H1 (cell line): ENCODE measurements at regions not wholly inside any gene's neighbourhood (a gene's known extent, or its start where the extent isn't known, plus 50 kb on each side); places are given as distances from the start of the nearest gene placed in this dataset.

Source experiments
- CTCF ChIA-PET: fragments of 300-600 bp; sonication (Branson Sonifier 250); formaldehyde crosslinking; loops from one replicate; lab custom pipeline; 2021; ENCODE audit not compliant: partially characterized antibody; lab: Charles Lee
- POLR2A ChIA-PET: fragments of 300-600 bp; sonication (Branson Sonifier 250); formaldehyde crosslinking; loops from one replicate; lab custom pipeline; 2021; ENCODE audit warnings: inconsistent platforms; ENCODE audit not compliant: partially characterized antibody; lab: Charles Lee
- DNase-seq, 2 experiments: peaks; one replicate each; pipeline versions ENCODE4 v3.0.0 to v3.0.0-alpha.2; 2010 to 2022; ENCODE audit warnings: low spot score in 2 of 2, low read depth in 1 of 2, mixed read lengths in 1 of 2
- FAIRE-seq: peaks from 2 replicates; lab custom pipeline; 2011; peaks lifted over from hg19 to GRCh38; lab: Jason Lieb, UNC
- H2AFZ ChIP-seq: 2 replicates; pipeline ENCODE4 v1.8.1; 2012; ENCODE audit warnings: low read length, inconsistent platforms
- H2AK5ac ChIP-seq: 2 replicates; pipeline ENCODE4 v1.6.1; 2013; ENCODE audit warnings: low read depth, low read length
- H2BK120ac ChIP-seq: replicated peaks from 2 replicates; pipeline ENCODE3; 2013; ENCODE audit warnings: low read depth, low read length, inconsistent platforms
- H2BK12ac ChIP-seq: 2 replicates; pipeline ENCODE4 v1.6.1; 2013; ENCODE audit warnings: low read depth, low read length
- H2BK15ac ChIP-seq: 2 replicates; pipeline ENCODE4 v1.6.1; 2013; ENCODE audit warnings: low read length
- H2BK20ac ChIP-seq: 2 replicates; pipeline ENCODE4 v1.6.1; 2013; ENCODE audit warnings: low read length
- H2BK5ac ChIP-seq: 2 replicates; pipeline ENCODE4 v1.6.1; 2013; ENCODE audit warnings: low read depth, low read length
- H3K14ac ChIP-seq: 2 replicates; pipeline ENCODE4 v1.6.1; 2013; ENCODE audit warnings: inconsistent platforms; ENCODE audit not compliant: insufficient read length
- H3K18ac ChIP-seq: 2 replicates; pipeline ENCODE4 v1.6.1; 2013; ENCODE audit warnings: low read length; ENCODE audit errors: extremely low read depth
- H3K23ac ChIP-seq: 2 replicates; pipeline ENCODE4 v1.6.1; 2013; ENCODE audit warnings: inconsistent platforms; ENCODE audit not compliant: insufficient read length
- H3K23me2 ChIP-seq: 2 replicates; pipeline ENCODE4 v1.6.1; 2013; ENCODE audit warnings: low read depth, low read length
- H3K27ac ChIP-seq: 2 replicates; pipeline ENCODE4 v1.6.1; 2011; ENCODE audit warnings: low read depth, low read length, inconsistent platforms
- H3K27me3 ChIP-seq, 4 experiments: replicated peaks in 1 of 4; 1 replicate in 1 of 4; 2 replicates in 3 of 4; pipeline versions ENCODE4 v1.6.1 to v1.8.1; 2011 to 2013; ENCODE audit warnings: low read length in 3 of 4, mild to moderate bottlenecking in 3 of 4, inconsistent platforms in 2 of 4, mixed read lengths in 2 of 4, moderate library complexity in 1 of 4; ENCODE audit not compliant: control insufficient read depth in 3 of 4, insufficient read depth in 3 of 4; ENCODE audit errors: extremely low read depth in 1 of 4
- H3K36me3 ChIP-seq, 4 experiments: 2 replicates each; pipeline versions ENCODE4 v1.6.1 to v1.8.1; 2011 to 2013; ENCODE audit warnings: mild to moderate bottlenecking in 4 of 4, low read length in 3 of 4, moderate library complexity in 2 of 4, control low read depth in 1 of 4, inconsistent platforms in 1 of 4; ENCODE audit not compliant: insufficient read depth in 4 of 4, control insufficient read depth in 2 of 4
- H3K4ac ChIP-seq: replicated peaks from 2 replicates; pipeline ENCODE3; 2013; ENCODE audit warnings: low read length, low read depth, mixed read lengths, inconsistent platforms; ENCODE audit not compliant: insufficient read length
- H3K4me1 ChIP-seq, 4 experiments: replicated peaks in 1 of 4; 1 replicate in 1 of 4; 2 replicates in 3 of 4; pipeline versions ENCODE4 v1.6.1 to v1.8.1; 2011 to 2013; ENCODE audit warnings: low read length in 3 of 4, inconsistent platforms in 2 of 4, mixed read lengths in 1 of 4; ENCODE audit not compliant: insufficient read depth in 4 of 4, control insufficient read depth in 3 of 4
- H3K4me2 ChIP-seq, 2 experiments: 2 replicates each; pipeline versions ENCODE4 v1.6.1 to v1.8.1; 2011 to 2013; ENCODE audit warnings: low read depth in 2 of 2, low read length in 2 of 2, control low read depth in 1 of 2, inconsistent platforms in 1 of 2, mild to moderate bottlenecking in 1 of 2; ENCODE audit not compliant: insufficient read depth in 1 of 2
- H3K4me3 ChIP-seq, 4 experiments: fragments of 200-600, 300-600 bp in 1 of 4; sonication (generic), shearing (Covaris generic), sonication (Bioruptor Twin) in 1 of 4; 2 replicates each; pipeline versions ENCODE4 v1.5.1 to v1.8.1; 2011 to 2016; ENCODE audit warnings: low read length in 4 of 4, low read depth in 3 of 4, control low read depth in 2 of 4, inconsistent platforms in 2 of 4, mild to moderate bottlenecking in 2 of 4, mixed read lengths in 1 of 4, moderate library complexity in 1 of 4; ENCODE audit not compliant: insufficient read depth in 2 of 4; ENCODE audit errors: extremely low read depth in 1 of 4
- H3K56ac ChIP-seq: replicated peaks from 2 replicates; pipeline ENCODE3; 2013; ENCODE audit warnings: low read depth, mild to moderate bottlenecking, mixed read lengths, low read length, inconsistent platforms; ENCODE audit not compliant: insufficient read length
- H3K79me1 ChIP-seq: 2 replicates; pipeline ENCODE4 v1.6.1; 2013; ENCODE audit warnings: low read depth, low read length, control low read depth
- H3K79me2 ChIP-seq, 2 experiments: 2 replicates each; pipeline versions ENCODE4 v1.6.1 to v1.8.1; 2012 to 2013; ENCODE audit warnings: low read length in 2 of 2, mild to moderate bottlenecking in 2 of 2, inconsistent platforms in 1 of 2; ENCODE audit not compliant: insufficient read depth in 2 of 2, control insufficient read depth in 1 of 2
- H3K9ac ChIP-seq, 4 experiments: replicated peaks in 1 of 4; 1 replicate in 1 of 4; 2 replicates in 3 of 4; pipeline versions ENCODE4 v1.6.1 to v1.8.1; 2011 to 2013; ENCODE audit warnings: low read depth in 3 of 4, low read length in 3 of 4, control low read depth in 2 of 4, mild to moderate bottlenecking in 2 of 4, moderate library complexity in 2 of 4, inconsistent platforms in 1 of 4; ENCODE audit errors: extremely low read depth in 1 of 4
- H3K9me3 ChIP-seq, 2 experiments: 2 replicates each; pipeline versions ENCODE4 v1.6.1 to v1.8.1; 2012 to 2013; ENCODE audit warnings: mild to moderate bottlenecking in 2 of 2, moderate library complexity in 2 of 2, control low read depth in 1 of 2, inconsistent platforms in 1 of 2, low read depth in 1 of 2, low read length in 1 of 2, mixed read lengths in 1 of 2; ENCODE audit not compliant: insufficient read depth in 2 of 2
- H4K20me1 ChIP-seq, 2 experiments: replicated peaks in 1 of 2; 2 replicates each; pipeline versions ENCODE3 to v1.8.1; 2011 to 2013; ENCODE audit warnings: inconsistent platforms in 2 of 2, low read length in 2 of 2, mild to moderate bottlenecking in 1 of 2; ENCODE audit not compliant: insufficient read depth in 2 of 2, control insufficient read depth in 1 of 2
- H4K5ac ChIP-seq: 2 replicates; pipeline ENCODE4 v1.6.1; 2013; ENCODE audit warnings: low read length, low read depth, mixed read lengths, inconsistent platforms; ENCODE audit not compliant: insufficient read length
- H4K8ac ChIP-seq: 2 replicates; pipeline ENCODE4 v1.8.0; 2013; ENCODE audit warnings: mild to moderate bottlenecking, moderate library complexity, low read length, inconsistent platforms; ENCODE audit not compliant: insufficient read depth; ENCODE audit errors: extremely low read depth
- H4K91ac ChIP-seq: replicated peaks from 2 replicates; pipeline ENCODE3; 2013; ENCODE audit warnings: low read length, mixed read lengths, inconsistent platforms; ENCODE audit not compliant: insufficient read length
- ASH2L ChIP-seq: fragments of 200-600, 300-600 bp; sonication (generic); IDR thresholded peaks from one replicate; pipeline ENCODE4 v1.7.1; 2017; ENCODE audit warnings: low read length
- BACH1 ChIP-seq: IDR thresholded peaks from 2 replicates; pipeline ENCODE4 v1.6.1; 2012; ENCODE audit warnings: low read length, improper control_type of control experiment
- BRCA1 ChIP-seq: IDR thresholded peaks from 2 replicates; pipeline ENCODE4 v1.6.1; 2012; ENCODE audit warnings: low read depth, low read length, improper control_type of control experiment
- CBX8 ChIP-seq: fragments of 300-800, 300-1000 bp; sonication (generic); IDR thresholded peaks from 2 replicates; pipeline ENCODE4 v1.7.1; 2016; ENCODE audit warnings: low read depth, low read length, borderline replicate concordance
- GTF2F1 ChIP-seq: IDR thresholded peaks from 2 replicates; pipeline ENCODE4 v1.6.1; 2012; ENCODE audit warnings: low read depth, low read length, improper control_type of control experiment, borderline replicate concordance
- SAP30 ChIP-seq: fragments of 300-600 bp; sonication (generic); IDR thresholded peaks from 2 replicates; pipeline ENCODE4 v1.7.1; 2012; ENCODE audit warnings: low read length, moderate library complexity, mild to moderate bottlenecking, inconsistent platforms; ENCODE audit not compliant: insufficient read depth, insufficient replicate concordance
- TBP ChIP-seq: IDR thresholded peaks from 2 replicates; pipeline ENCODE4 v1.6.1; 2011; ENCODE audit warnings: low read depth, low read length, improper control_type of control experiment
- WGBS, 2 experiments: shearing (Covaris generic) in 1 of 2; methylation state at CpG; one replicate each; pipeline versions ENCODE4 v1.1.6 to v1.1.7; 2013 to 2015; ENCODE audit warnings: low lambda C conversion rate in 2 of 2, mixed read lengths in 2 of 2, inconsistent platforms in 1 of 2, low coverage in 1 of 2, missing lambda C conversion rate in 1 of 2; ENCODE audit not compliant: insufficient replicate concordance in 2 of 2, insufficient coverage in 1 of 2, insufficient read length in 1 of 2; ENCODE audit errors: extremely low coverage in 1 of 2, missing lambda C conversion rate in 1 of 2; 5-methylcytosine and 5-hydroxymethylcytosine counted together

DNA sequence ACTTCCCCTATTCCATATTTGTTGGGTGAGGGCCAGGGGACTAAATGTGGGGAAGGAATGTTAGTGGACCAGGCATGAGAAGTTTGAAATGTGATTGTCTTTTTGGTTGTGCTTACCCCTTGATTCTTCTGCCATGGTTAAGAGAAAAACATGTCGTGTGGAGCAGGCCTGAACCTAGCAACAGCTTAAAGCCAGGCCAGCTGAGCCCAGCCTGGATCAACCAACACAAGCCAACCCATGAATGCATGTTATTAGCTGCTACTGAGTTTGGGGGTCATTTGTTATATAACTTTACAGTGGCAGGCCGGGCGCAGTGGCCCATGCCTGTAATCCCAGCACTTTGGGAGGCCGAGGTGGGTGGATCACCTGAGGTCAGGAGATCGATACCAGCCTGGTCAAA lies 52.4 kb upstream of the TRIO start:
- Histone ChIP-seq H3K79me2 (no peaks in the 10 kb centered on the region), H3K23ac (no peak overlapping the region), H4K91ac (no peak overlapping the region), H3K27ac (no peak overlapping the region), H4K8ac (no peak overlapping the region), H3K79me1 (no peaks in the 10 kb centered on the region), H2BK20ac (no peak overlapping the region), H2AK5ac (no peak overlapping the region), H2AFZ (no peak overlapping the region), H3K18ac (no peak overlapping the region), H3K36me3 (no peaks in the 10 kb centered on the region), H3K4me1 (peaks cover 0 to 4% (median 0%) of the 10 kb centered on the region in 4 experiments; a peak in 1 of 7 replicates), H3K4ac (no peak overlapping the region), H2BK5ac (no peak overlapping the region), H2BK12ac (no peak overlapping the region), H2BK120ac (no peak overlapping the region), H3K14ac (no peak overlapping the region), H3K9ac (no peak overlapping the region), H4K5ac (no peak overlapping the region), H2BK15ac (no peak overlapping the region), H3K4me3 (no peak overlapping the region), H3K27me3 (no peaks in the 10 kb centered on the region), H3K56ac (no peak overlapping the region), H3K4me2 (no peak overlapping the region), H4K20me1 (no peaks in the 10 kb centered on the region), H3K9me3 (peaks cover 0 to 5% of the 10 kb centered on the region in 2 experiments; a peak in 1 of 4 replicates), H3K23me2 (no peaks in the 10 kb centered on the region)
- ChIA-PET POLR2A (interaction anchor here (1.1 kb wide), 1 partner anchor 11 kb away, joined by 3 read pairs; no protein-coding TSS in a partner anchor), CTCF (interaction anchor here (0.7 kb wide), 1 partner anchor 964 kb away, joined by 3 read pairs; no protein-coding TSS in a partner anchor)
- WGBS, 2 experiments = 93% methylated on average over 5 of the region's 5 CpGs; no CpG with 5 or more reads in 1 of the 2 experiments
- FAIRE-seq (no peak), DNase-seq (no peak)
- TF ChIP-seq BRCA1 (no peak), GTF2F1 (no peak), CBX8 (no peak), BACH1 (no peak), TBP (no peak), ASH2L (no peak), SAP30 (no peak)
